Endodermal cell (in vitro differentiated cells): ENCODE measurements at regions not wholly inside any gene's neighbourhood (a gene's known extent, or its start where the extent isn't known, plus 50 kb on each side); places are given as distances from the start of the nearest gene placed in this dataset.

Experiments
- DNase-seq: peaks from one replicate; pipeline ENCODE4 v3.0.0-alpha.2; 2017
- H3K27ac ChIP-seq: 2 replicates; pipeline ENCODE4 v1.5.1; 2013; ENCODE audit warnings: mild to moderate bottlenecking, low read depth, low read length, moderate library complexity
- H3K27me3 ChIP-seq: 2 replicates; pipeline ENCODE4 v1.6.1; 2013; ENCODE audit warnings: mild to moderate bottlenecking, low read length, moderate library complexity; ENCODE audit not compliant: insufficient read depth, control insufficient read depth, poor library complexity, severe bottlenecking
- H3K36me3 ChIP-seq: 2 replicates; pipeline ENCODE4 v1.7.0; 2013; ENCODE audit warnings: mild to moderate bottlenecking, low read length, moderate library complexity; ENCODE audit not compliant: control insufficient read depth, insufficient read depth
- H3K4me1 ChIP-seq: one replicate; pipeline ENCODE4 v1.7.0; 2013; ENCODE audit warnings: low read length; ENCODE audit not compliant: control insufficient read depth, insufficient read depth
- H3K4me3 ChIP-seq: 2 replicates; pipeline ENCODE4 v1.5.1; 2013; ENCODE audit warnings: mild to moderate bottlenecking, low read length, moderate library complexity
- H3K9ac ChIP-seq: 2 replicates; pipeline ENCODE4 v1.6.1; 2013; ENCODE audit warnings: mild to moderate bottlenecking, low read length, moderate library complexity; ENCODE audit not compliant: poor library complexity, severe bottlenecking; ENCODE audit errors: extremely low read depth
- H3K9me3 ChIP-seq: 2 replicates; pipeline ENCODE4 v1.6.1; 2013; ENCODE audit warnings: mild to moderate bottlenecking, low read length, moderate library complexity; ENCODE audit not compliant: control insufficient read depth
- H3K27ac Mint-ChIP-seq: 2 replicates; pipeline ENCODE4 v1.8.0; 2020; ENCODE audit warnings: mixed read lengths
- H3K27me3 Mint-ChIP-seq: 2 replicates; pipeline ENCODE4 v1.8.0; 2021; ENCODE audit warnings: mild to moderate bottlenecking, mixed read lengths; ENCODE audit not compliant: insufficient read depth
- H3K36me3 Mint-ChIP-seq: 2 replicates; pipeline ENCODE4 v1.8.0; 2020; ENCODE audit warnings: low read depth, mixed read lengths
- H3K4me1 Mint-ChIP-seq: 2 replicates; pipeline ENCODE4 v1.8.0; 2020; ENCODE audit warnings: mixed read lengths
- H3K4me3 Mint-ChIP-seq: 2 replicates; pipeline ENCODE4 v1.8.0; 2020; ENCODE audit warnings: mild to moderate bottlenecking, moderate library complexity, mixed read lengths
- H3K9me3 Mint-ChIP-seq: 2 replicates; pipeline ENCODE4 v1.8.0; 2020; ENCODE audit warnings: mild to moderate bottlenecking, mixed read lengths
- WGBS, 2 experiments: methylation state at CpG; one replicate each; pipeline versions ENCODE4 v1.1.5 to v1.1.7; 2013; ENCODE audit warnings: missing lambda C conversion rate in 2 of 2, mixed read lengths in 1 of 2; ENCODE audit not compliant: insufficient coverage in 1 of 2, insufficient read length in 1 of 2; 5-methylcytosine and 5-hydroxymethylcytosine counted together
- TF ChIP-seq, protein P1 (sequence below): fragments of 200-600 bp; sonication (generic); conservative IDR thresholded peaks from 2 replicates; pipeline ENCODE4 v1.5.0; 2021; ENCODE audit warnings: antibody characterized with exemption, mild to moderate bottlenecking

DNA sequence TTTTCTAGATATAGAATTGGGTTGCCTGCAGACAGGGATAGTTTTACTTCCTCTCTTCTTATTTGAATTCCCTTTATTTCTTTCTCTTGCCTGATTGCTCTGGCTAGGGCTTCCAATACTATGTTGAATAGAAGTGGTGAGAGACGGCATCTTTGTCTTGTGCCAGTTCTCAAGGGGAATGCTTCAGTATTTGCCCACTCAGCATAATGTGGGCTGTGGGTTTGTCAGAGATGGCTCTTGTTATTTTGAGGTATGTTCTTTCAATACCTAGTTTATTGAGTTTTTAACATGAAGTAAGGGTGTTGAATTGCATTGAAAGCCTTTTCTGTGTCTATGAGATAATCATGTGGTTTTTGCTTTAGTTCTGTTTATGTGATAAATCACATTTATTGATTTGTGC is 273.9 kb upstream of the CHORDC1 start:
- Mint-ChIP-seq H3K4me1 (no peaks in the 10 kb centered on the region), H3K27ac (no peak overlapping the region), H3K4me3 (no peak overlapping the region), H3K27me3 (no peaks in the 10 kb centered on the region), H3K9me3 (peaks cover 26% of the 10 kb centered on the region), H3K36me3 (peaks cover 4% of the 10 kb centered on the region)
- Histone ChIP-seq H3K4me1 (no peaks in the 10 kb centered on the region), H3K9me3 (no peaks in the 10 kb centered on the region), H3K27ac (no peak overlapping the region), H3K9ac (no peak overlapping the region), H3K36me3 (no peaks in the 10 kb centered on the region), H3K4me3 (no peak overlapping the region), H3K27me3 (no peaks in the 10 kb centered on the region)
- DNase-seq, result no peak
- 90% methylated on average over 1 of the region's 1 CpG; no CpG with 5 or more reads in 1 of the 2 experiments for WGBS, 2 experiments
- TF ChIP-seq, protein P1, sequence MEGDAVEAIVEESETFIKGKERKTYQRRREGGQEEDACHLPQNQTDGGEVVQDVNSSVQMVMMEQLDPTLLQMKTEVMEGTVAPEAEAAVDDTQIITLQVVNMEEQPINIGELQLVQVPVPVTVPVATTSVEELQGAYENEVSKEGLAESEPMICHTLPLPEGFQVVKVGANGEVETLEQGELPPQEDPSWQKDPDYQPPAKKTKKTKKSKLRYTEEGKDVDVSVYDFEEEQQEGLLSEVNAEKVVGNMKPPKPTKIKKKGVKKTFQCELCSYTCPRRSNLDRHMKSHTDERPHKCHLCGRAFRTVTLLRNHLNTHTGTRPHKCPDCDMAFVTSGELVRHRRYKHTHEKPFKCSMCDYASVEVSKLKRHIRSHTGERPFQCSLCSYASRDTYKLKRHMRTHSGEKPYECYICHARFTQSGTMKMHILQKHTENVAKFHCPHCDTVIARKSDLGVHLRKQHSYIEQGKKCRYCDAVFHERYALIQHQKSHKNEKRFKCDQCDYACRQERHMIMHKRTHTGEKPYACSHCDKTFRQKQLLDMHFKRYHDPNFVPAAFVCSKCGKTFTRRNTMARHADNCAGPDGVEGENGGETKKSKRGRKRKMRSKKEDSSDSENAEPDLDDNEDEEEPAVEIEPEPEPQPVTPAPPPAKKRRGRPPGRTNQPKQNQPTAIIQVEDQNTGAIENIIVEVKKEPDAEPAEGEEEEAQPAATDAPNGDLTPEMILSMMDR, result no peak

DNA sequence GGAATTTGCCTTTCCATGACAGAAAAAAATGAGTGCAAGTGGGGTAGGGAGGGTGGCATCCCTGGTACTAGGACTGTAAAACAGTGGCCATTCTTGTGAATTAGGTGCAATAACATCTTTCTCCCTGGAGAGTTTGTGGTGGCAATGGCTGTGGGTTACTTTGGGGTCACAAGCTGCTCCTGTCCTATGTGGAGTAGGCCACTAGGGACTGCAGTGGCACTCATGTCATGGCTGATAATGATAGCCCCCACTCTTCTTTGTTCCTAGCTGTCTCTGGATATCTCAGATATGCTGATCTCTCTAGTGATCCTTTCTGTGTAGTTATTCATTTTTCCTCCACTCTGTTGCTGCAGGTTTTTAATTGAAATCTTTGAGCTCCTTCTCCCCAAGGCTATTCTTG is 270.5 kb upstream of the CHORDC1 start:
- Histone ChIP-seq H3K36me3 (no peaks in the 10 kb centered on the region), H3K9ac (no peak overlapping the region), H3K27ac (no peak overlapping the region), H3K27me3 (no peaks in the 10 kb centered on the region), H3K4me1 (no peaks in the 10 kb centered on the region), H3K9me3 (peaks cover 9% of the 10 kb centered on the region), H3K4me3 (no peak overlapping the region)
- Mint-ChIP-seq H3K4me1 (no peaks in the 10 kb centered on the region), H3K4me3 (no peak overlapping the region), H3K27ac (no peak overlapping the region), H3K9me3 (peaks cover 29% of the 10 kb centered on the region), H3K36me3 (peaks cover 4% of the 10 kb centered on the region), H3K27me3 (no peaks in the 10 kb centered on the region)
- DNase-seq, result peak; percentile 44
- TF ChIP-seq, protein P1, result peak; percentile 59

DNA sequence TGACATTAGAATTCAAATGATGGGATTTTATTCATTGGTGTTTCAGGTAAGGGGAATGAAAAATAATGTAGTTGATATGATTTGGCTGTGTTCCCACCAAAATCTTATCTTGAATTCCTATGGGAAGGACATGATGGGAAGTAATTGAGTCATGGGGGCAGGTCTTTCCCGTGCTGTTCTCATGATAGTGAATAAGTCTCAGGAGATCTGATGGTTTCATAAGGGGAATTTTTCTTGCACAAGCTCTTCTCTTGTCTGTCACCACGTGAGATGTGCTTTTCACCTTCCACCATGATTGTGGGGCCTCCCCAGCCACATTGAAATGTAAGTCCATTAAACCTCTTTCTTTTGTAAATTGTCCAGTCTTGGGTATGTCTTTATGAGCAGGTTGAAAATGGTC is 268.6 kb upstream of the CHORDC1 start:
- 93% methylated on average over 2 of the region's 2 CpGs; no CpG with 5 or more reads in 1 of the 2 experiments for WGBS, 2 experiments
- Mint-ChIP-seq H3K4me3 (no peak overlapping the region), H3K36me3 (no peaks in the 10 kb centered on the region), H3K27me3 (no peaks in the 10 kb centered on the region), H3K27ac (no peak overlapping the region), H3K9me3 (peaks cover 11% of the 10 kb centered on the region), H3K4me1 (no peaks in the 10 kb centered on the region)
- peaks cover 9% of the 10 kb centered on the region for H3K9me3 ChIP-seq
- H3K27me3 ChIP-seq, result no peaks in the 10 kb centered on the region
- no peak for DNase-seq
- H3K9ac ChIP-seq, result no peak overlapping the region
- H3K4me1 ChIP-seq, result no peaks in the 10 kb centered on the region
- TF ChIP-seq, protein P1, result no peak
- H3K36me3 ChIP-seq, result no peaks in the 10 kb centered on the region
- no peak overlapping the region for H3K4me3 ChIP-seq
- H3K27ac ChIP-seq, result no peak overlapping the region
